Subcutaneous abdominal adipose tissue (tissue), 5 donors: ENCODE measurements at regions not wholly inside any gene's neighbourhood (a gene's known extent, or its start where the extent isn't known, plus 50 kb on each side); places are given as distances from the start of the nearest gene placed in this dataset.
"Not testable (repeated sequence)": the region's sequence is repeated elsewhere in the genome, so short reads cannot be mapped to it uniquely, and the experiment has no call there.

ENCODE experiments used
- H3K27ac ChIP-seq: one replicate; pipeline ENCODE4 v1.7.0; 2013; ENCODE audit warnings: low read depth, mild to moderate bottlenecking, inconsistent platforms, low read length, moderate library complexity
- H3K27me3 ChIP-seq, 5 donors: one replicate each; pipeline ENCODE4 v1.7.0; 2013; ENCODE audit warnings: low read length in 5 of 5, inconsistent platforms in 1 of 5; ENCODE audit not compliant: control insufficient read depth in 5 of 5, insufficient read depth in 4 of 5
- H3K36me3 ChIP-seq, 5 donors: one replicate each; pipeline ENCODE4 v1.7.0; 2013; ENCODE audit warnings: low read length in 5 of 5; ENCODE audit not compliant: control insufficient read depth in 5 of 5, insufficient read depth in 5 of 5
- H3K4me1 ChIP-seq, 5 donors: one replicate each; pipeline ENCODE4 v1.7.0; 2013; ENCODE audit warnings: low read length in 5 of 5, mild to moderate bottlenecking in 3 of 5, moderate library complexity in 1 of 5; ENCODE audit not compliant: control insufficient read depth in 5 of 5, insufficient read depth in 5 of 5
- H3K4me3 ChIP-seq, 5 donors: one replicate each; pipeline ENCODE4 v1.7.0; 2013; ENCODE audit warnings: low read length in 5 of 5, low read depth in 1 of 5
- H3K9ac ChIP-seq, 5 donors: one replicate each; pipeline ENCODE4 v1.7.0; 2013; ENCODE audit warnings: low read length in 5 of 5, mild to moderate bottlenecking in 4 of 5, moderate library complexity in 3 of 5
- H3K9me3 ChIP-seq, 5 donors: one replicate each; pipeline ENCODE4 v1.7.0; 2013; ENCODE audit warnings: low read length in 5 of 5; ENCODE audit not compliant: control insufficient read depth in 5 of 5
- donor health status: healthy.
- donor health status: healthy.
- donor health status: healthy.
- donor health status: healthy.
- donor health status: healthy.

GRCh38 chr12:131513606-131514005 is 197.3 kb upstream of the SFSWAP start:
- no peak overlapping the region for H3K9ac ChIP-seq
- H3K9me3 ChIP-seq: peaks cover 0 to 14% (median 5%) of the 10 kb centered on the region in 5 donors
- H3K27ac ChIP-seq: no peak overlapping the region
- H3K4me1 ChIP-seq: peaks cover 0 to 6% (median 0%) of the 10 kb centered on the region in 5 donors
- H3K4me3 ChIP-seq: no peak overlapping the region
- H3K36me3 ChIP-seq: no peaks in the 10 kb centered on the region
- H3K27me3 ChIP-seq: peaks cover 0 to 3% (median 0%) of the 10 kb centered on the region in 5 donors

- H3K4me3 ChIP-seq, H3K27ac ChIP-seq, H3K27me3 ChIP-seq, H3K9ac ChIP-seq, H3K36me3 ChIP-seq, H3K4me1 ChIP-seq: not testable (repeated sequence)
- peaks cover 0 to 14% (median 5%) of the 10 kb centered on the region in 5 donors for H3K9me3 ChIP-seq
Measured at GRCh38 chr12:131520553-131520952, 190.3 kb upstream of the SFSWAP start.

GRCh38 chr12:131521326-131521725 is 189.6 kb upstream of the SFSWAP start:
- Histone ChIP-seq H3K9me3 (peaks cover 0 to 9% (median 5%) of the 10 kb centered on the region in 5 donors), H3K36me3 (no peaks in the 10 kb centered on the region), H3K9ac (no peak overlapping the region), H3K4me3 (no peak overlapping the region), H3K4me1 (no peaks in the 10 kb centered on the region), H3K27ac (no peak overlapping the region), H3K27me3 (peaks cover 0 to 7% (median 0%) of the 10 kb centered on the region in 5 donors)

DNA sequence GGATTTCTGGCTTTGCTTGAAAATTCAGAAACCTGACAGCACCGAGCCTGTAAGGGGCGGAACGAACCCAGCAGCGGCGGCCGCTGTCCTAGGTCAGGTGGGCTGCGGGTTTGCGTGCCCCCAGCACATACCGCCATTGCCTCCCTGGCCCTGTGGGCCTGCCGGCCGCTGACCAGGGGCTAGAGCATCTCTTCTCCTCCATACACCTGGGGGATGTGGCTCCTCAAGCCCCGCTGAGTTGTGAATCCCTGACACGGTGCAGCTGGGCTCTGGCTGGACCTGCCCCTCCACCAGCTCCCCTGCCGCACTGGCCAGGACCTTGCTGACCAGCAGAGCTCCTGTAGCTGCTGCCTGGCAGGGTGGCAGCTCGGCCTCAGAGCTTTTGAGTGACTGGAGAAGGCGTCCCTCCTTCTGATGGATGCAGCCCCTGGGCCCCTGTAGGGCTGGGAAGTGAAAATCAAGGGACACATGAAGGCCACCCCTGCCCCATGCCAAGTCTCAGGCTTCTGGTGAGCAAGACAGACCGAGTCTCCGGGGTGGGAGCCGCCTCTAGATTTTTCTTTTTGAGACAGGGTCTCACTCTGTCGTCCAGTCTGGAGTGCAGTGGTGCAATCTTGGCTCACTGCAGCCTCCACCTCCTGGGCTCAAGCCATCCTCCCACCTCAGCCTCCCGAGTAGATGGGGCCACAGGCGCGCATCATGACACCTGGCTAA is 184.9 kb upstream of the SFSWAP start:
- H3K9ac ChIP-seq: no peak overlapping the region
- H3K27me3 ChIP-seq: peaks cover 0 to 10% (median 0%) of the 10 kb centered on the region in 5 donors
- H3K27ac ChIP-seq: no peak overlapping the region
- no peak overlapping the region for H3K4me3 ChIP-seq
- H3K36me3 ChIP-seq: no peaks in the 10 kb centered on the region
- H3K9me3 ChIP-seq: no peaks in the 10 kb centered on the region
- no peaks in the 10 kb centered on the region for H3K4me1 ChIP-seq

- Histone ChIP-seq H3K27ac (no peak overlapping the region), H3K4me3 (no peak overlapping the region), H3K9ac (no peak overlapping the region), H3K27me3 (peaks cover 0 to 15% (median 3%) of the 10 kb centered on the region in 5 donors), H3K36me3 (no peaks in the 10 kb centered on the region), H3K9me3 (no peaks in the 10 kb centered on the region), H3K4me1 (no peaks in the 10 kb centered on the region)
Measured at GRCh38 chr12:131527092-131527491, 183.8 kb upstream of the SFSWAP start.

- H3K4me1 ChIP-seq: no peaks in the 10 kb centered on the region
- no peak overlapping the region for H3K9ac ChIP-seq
- H3K36me3 ChIP-seq: no peaks in the 10 kb centered on the region
- H3K27ac ChIP-seq: no peak overlapping the region
- no peak overlapping the region for H3K4me3 ChIP-seq
- peaks cover under 1 to 17% (median 4%) of the 10 kb centered on the region in 5 donors for H3K27me3 ChIP-seq
- no peaks in the 10 kb centered on the region for H3K9me3 ChIP-seq
Measured at GRCh38 chr12:131527736-131528135, 183.2 kb upstream of the SFSWAP start.

DNA sequence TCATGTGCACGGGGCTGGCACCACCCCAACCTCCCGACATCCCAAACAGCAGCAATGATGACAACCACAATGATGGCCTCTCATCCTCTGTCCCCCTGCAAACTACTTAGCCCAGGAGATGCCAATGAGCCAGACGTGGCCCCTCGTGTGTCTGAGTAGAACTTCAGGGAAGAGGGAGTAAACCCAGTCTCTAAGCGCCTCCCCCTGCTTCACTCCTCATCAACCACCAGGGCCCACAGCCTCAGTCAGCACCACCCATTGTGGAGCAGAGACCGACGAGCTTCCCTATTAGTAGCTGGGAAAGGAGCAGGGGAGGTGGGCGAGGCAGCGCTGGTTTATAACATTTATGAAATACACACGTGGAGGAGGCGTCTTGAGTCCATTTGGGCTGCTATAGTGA is 182.7 kb upstream of the SFSWAP start:
- Histone ChIP-seq H3K9ac (no peak overlapping the region), H3K27me3 (peaks cover 3 to 17% (median 5%) of the 10 kb centered on the region in 5 donors), H3K27ac (no peak overlapping the region), H3K4me3 (no peak overlapping the region), H3K9me3 (no peaks in the 10 kb centered on the region), H3K36me3 (no peaks in the 10 kb centered on the region), H3K4me1 (no peaks in the 10 kb centered on the region)

DNA sequence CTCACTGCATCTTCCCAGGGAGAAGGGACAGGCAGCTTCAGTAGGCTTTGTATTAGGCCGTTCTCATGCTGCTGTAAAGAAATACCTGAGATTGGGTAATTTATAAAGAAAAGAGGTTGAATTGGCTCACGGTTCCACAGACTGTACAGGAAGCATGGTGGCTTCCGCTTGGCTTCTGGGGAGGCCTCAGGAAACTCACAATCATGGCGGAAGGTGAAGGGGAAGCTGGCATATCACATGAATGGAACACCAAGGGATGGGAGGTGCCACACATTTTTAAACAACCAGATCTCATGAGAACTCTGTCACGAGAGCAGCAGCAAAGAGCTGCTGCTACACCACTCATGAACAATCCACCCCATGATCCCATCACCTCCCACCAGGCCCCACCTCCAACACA is 182.2 kb upstream of the SFSWAP start:
- H3K27me3 ChIP-seq: peaks cover 3 to 17% (median 6%) of the 10 kb centered on the region in 5 donors
- no peak overlapping the region for H3K27ac ChIP-seq
- no peaks in the 10 kb centered on the region for H3K4me1 ChIP-seq

GRCh38 chr12:131529196-131530040 is 181.5 kb upstream of the SFSWAP start:
- H3K27ac ChIP-seq: no peak overlapping the region
- no peak overlapping the region for H3K9ac ChIP-seq
- no peaks in the 10 kb centered on the region for H3K36me3 ChIP-seq
- H3K4me1 ChIP-seq: no peaks in the 10 kb centered on the region
- H3K4me3 ChIP-seq: no peak overlapping the region
- H3K9me3 ChIP-seq: no peaks in the 10 kb centered on the region
- peaks cover 3 to 14% (median 6%) of the 10 kb centered on the region in 5 donors for H3K27me3 ChIP-seq

More for the DNA sequence above, 182.2 kb upstream of the SFSWAP start:
- H3K36me3 ChIP-seq: no peaks in the 10 kb centered on the region
- no peak overlapping the region for H3K4me3 ChIP-seq
- no peaks in the 10 kb centered on the region for H3K9me3 ChIP-seq
- H3K9ac ChIP-seq: no peak overlapping the region

- no peaks in the 10 kb centered on the region for H3K9me3 ChIP-seq
- no peaks in the 10 kb centered on the region for H3K4me1 ChIP-seq
- peaks cover 3 to 14% (median 7%) of the 10 kb centered on the region in 5 donors for H3K27me3 ChIP-seq
- no peak overlapping the region for H3K27ac ChIP-seq
- no peak overlapping the region for H3K9ac ChIP-seq
- no peak overlapping the region for H3K4me3 ChIP-seq
- no peaks in the 10 kb centered on the region for H3K36me3 ChIP-seq
Measured at GRCh38 chr12:131530041-131530332, 180.9 kb upstream of the SFSWAP start.
